ENCODE measurements at regions not wholly inside any gene's neighbourhood (a gene's known extent, or its start where the extent isn't known, plus 50 kb on each side); places are given as distances from the start of the nearest gene placed in this dataset.

DNA sequence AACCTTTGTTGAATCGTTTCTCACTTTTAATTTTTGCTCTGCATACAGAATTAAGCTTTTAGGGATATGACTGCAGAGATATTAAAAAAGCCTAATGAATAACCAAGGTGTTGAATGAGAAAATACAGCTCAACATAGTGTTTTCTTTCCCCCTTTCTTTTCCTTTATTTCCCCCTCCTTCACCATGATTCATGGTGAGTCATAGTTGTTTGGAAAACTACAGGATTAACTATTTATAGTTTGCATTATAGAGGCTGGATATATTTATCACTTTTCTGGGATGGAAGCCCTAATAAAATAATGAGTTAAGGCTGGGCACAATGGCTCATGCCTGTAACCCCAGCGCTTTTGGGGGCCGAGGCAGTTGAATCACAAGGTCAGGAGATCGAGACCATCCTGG lies 115.0 kb downstream of the DNAJB9 start:
- Histone ChIP-seq H3K9me3 (no peaks in the 10 kb centered on the region), H3K27ac (no peak overlapping the region), H3K4me1 (no peaks in the 10 kb centered on the region), H3K4me3 (no peak overlapping the region), H3K27me3 (no peaks in the 10 kb centered on the region), H3K36me3 (no peaks in the 10 kb centered on the region)
- intact Hi-C loops (cut with DNase I): no loop called here
- no peak for DNase-seq (ENCODE audit: extremely low spot score in 2 of 2)
- TF ChIP-seq, protein P1, sequence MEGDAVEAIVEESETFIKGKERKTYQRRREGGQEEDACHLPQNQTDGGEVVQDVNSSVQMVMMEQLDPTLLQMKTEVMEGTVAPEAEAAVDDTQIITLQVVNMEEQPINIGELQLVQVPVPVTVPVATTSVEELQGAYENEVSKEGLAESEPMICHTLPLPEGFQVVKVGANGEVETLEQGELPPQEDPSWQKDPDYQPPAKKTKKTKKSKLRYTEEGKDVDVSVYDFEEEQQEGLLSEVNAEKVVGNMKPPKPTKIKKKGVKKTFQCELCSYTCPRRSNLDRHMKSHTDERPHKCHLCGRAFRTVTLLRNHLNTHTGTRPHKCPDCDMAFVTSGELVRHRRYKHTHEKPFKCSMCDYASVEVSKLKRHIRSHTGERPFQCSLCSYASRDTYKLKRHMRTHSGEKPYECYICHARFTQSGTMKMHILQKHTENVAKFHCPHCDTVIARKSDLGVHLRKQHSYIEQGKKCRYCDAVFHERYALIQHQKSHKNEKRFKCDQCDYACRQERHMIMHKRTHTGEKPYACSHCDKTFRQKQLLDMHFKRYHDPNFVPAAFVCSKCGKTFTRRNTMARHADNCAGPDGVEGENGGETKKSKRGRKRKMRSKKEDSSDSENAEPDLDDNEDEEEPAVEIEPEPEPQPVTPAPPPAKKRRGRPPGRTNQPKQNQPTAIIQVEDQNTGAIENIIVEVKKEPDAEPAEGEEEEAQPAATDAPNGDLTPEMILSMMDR (IDR thresholded peaks at IDR 0.05): no peak

DNA sequence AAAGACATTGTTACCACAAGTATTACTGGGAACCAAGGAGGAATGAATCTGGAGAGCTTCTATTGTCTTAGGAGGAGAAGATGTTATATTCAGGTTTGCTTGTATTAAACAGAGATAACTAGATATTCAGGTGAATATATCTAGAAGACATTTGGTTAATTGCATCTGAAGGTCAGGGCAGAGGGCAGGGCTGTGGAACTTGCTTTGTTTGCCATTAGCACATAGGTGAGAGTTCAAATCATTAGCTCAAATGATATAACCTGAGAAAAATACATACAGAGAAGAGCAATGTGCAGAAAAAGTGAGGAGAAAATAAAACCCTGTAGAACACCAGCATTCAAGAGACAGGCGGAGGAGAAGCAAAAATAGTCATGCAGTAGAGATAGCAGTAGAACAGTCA lies 116.8 kb downstream of the DNAJB9 start:
- DNase-seq (ENCODE audit: extremely low spot score in 2 of 2): no peak
- Histone ChIP-seq H3K9me3 (no peaks in the 10 kb centered on the region), H3K4me3 (no peak overlapping the region), H3K4me1 (no peaks in the 10 kb centered on the region), H3K27me3 (no peaks in the 10 kb centered on the region), H3K36me3 (no peaks in the 10 kb centered on the region), H3K27ac (no peak overlapping the region)
- intact Hi-C loops (cut with DNase I): no loop called here
- TF ChIP-seq POLR2AphosphoS5 (IDR thresholded peaks at IDR 0.05; ENCODE audit: insufficient read depth in 1 of 2, low read depth in 1 of 2) (no peak), POLR2A (IDR thresholded peaks at IDR 0.05) (no peak)
- TF ChIP-seq, protein P1 (IDR thresholded peaks at IDR 0.05): no peak

DNA sequence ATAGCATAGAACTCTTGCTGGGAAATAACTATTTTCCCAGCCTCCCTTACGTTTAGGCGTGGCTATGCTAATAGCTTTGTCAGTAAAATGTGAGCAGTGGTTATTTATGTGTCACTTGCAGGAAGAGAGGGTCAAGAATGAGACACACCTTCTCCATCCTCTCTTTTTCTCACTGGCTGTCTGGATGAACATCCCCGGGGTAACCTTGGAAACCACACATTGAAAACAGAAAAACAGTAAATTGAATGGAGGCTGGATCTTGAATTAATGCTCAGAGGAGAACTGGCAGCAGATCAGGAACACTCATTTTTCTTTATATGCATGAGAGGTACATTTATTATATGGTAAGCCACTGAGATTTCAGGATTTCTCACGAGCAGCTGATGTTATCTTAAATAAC lies 127.6 kb downstream of the DNAJB9 start:
- TF ChIP-seq, protein P1 (IDR thresholded peaks at IDR 0.05): no peak
- TF ChIP-seq POLR2A (IDR thresholded peaks at IDR 0.05) (no peak), POLR2AphosphoS5 (IDR thresholded peaks at IDR 0.05; ENCODE audit: insufficient read depth in 1 of 2, low read depth in 1 of 2) (no peak)
- intact Hi-C loops (cut with DNase I): no loop called here
- no peaks in the 10 kb centered on the region for H3K36me3 ChIP-seq

DNA sequence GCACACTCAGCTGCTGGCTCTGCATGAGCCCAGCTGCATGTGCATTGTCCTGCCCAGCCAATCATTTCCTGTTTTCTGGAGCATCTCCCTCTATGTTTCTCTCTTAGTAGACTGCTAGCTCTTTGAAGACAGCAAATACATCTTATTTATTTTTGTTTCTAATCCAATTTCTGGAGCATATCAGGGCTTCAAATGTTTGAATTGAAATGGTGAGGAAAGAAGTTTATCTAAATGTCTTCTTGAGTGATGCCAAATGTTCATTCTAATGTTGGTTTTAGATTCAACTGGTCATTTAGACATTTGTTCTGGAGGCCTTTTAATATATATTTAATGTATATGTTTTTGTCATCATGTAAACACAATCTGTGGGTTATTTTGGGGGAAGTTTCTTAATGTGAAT lies 141.9 kb downstream of the DNAJB9 start:
- intact Hi-C loops (cut with DNase I): no loop called here

More for the DNA sequence above, 127.6 kb downstream of the DNAJB9 start:
- H3K4me1 ChIP-seq: no peaks in the 10 kb centered on the region
- H3K27ac ChIP-seq: no peak overlapping the region
- no peaks in the 10 kb centered on the region for H3K27me3 ChIP-seq
- no peak for DNase-seq (ENCODE audit: extremely low spot score in 2 of 2)
- H3K9me3 ChIP-seq: no peaks in the 10 kb centered on the region
- H3K4me3 ChIP-seq: no peak overlapping the region

DNA sequence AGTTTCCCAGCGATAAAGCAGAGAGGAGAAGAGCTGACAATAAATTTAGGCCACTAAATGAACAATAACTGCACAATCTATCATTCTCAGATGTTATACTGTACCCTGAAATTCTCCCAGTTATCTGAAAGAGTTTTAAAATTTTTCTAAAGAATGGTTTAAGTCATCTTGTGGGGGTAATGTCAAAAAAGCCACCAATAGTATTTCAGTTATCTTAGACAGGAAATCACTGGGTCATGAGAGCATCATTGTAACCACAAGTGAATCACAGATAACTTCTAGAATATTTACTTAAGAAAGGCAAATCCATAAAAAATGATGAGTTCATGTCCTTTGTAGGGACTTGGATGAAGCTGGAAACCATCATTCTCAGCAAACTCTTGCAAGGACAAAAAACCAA lies 147.1 kb downstream of the DNAJB9 start:
- no peaks in the 10 kb centered on the region for H3K36me3 ChIP-seq
- intact Hi-C loops (cut with DNase I): no loop called here
- no peaks in the 10 kb centered on the region for H3K27me3 ChIP-seq
- no peak for DNase-seq (ENCODE audit: extremely low spot score in 2 of 2)
- TF ChIP-seq POLR2AphosphoS5 (IDR thresholded peaks at IDR 0.05; ENCODE audit: insufficient read depth in 1 of 2, low read depth in 1 of 2): no peak
- no peak for TF ChIP-seq POLR2A (IDR thresholded peaks at IDR 0.05)
- TF ChIP-seq, protein P1 (IDR thresholded peaks at IDR 0.05): no peak
- no peak overlapping the region for H3K4me3 ChIP-seq
- H3K4me1 ChIP-seq: no peaks in the 10 kb centered on the region
- no peaks in the 10 kb centered on the region for H3K9me3 ChIP-seq
- no peak overlapping the region for H3K27ac ChIP-seq

More for the DNA sequence above, 141.9 kb downstream of the DNAJB9 start:
- H3K27me3 ChIP-seq: no peaks in the 10 kb centered on the region
- H3K4me3 ChIP-seq: no peak overlapping the region
- no peaks in the 10 kb centered on the region for H3K4me1 ChIP-seq
- DNase-seq (ENCODE audit: extremely low spot score in 2 of 2): no peak
- TF ChIP-seq, protein P1 (IDR thresholded peaks at IDR 0.05): no peak
- TF ChIP-seq POLR2AphosphoS5 (IDR thresholded peaks at IDR 0.05; ENCODE audit: insufficient read depth in 1 of 2, low read depth in 1 of 2) (no peak), POLR2A (IDR thresholded peaks at IDR 0.05) (no peak)
- H3K36me3 ChIP-seq: no peaks in the 10 kb centered on the region
- no peak overlapping the region for H3K27ac ChIP-seq
- H3K9me3 ChIP-seq: no peaks in the 10 kb centered on the region
